H1 (cell line): ENCODE measurements at regions not wholly inside any gene's neighbourhood (a gene's known extent, or its start where the extent isn't known, plus 50 kb on each side); places are given as distances from the start of the nearest gene placed in this dataset.

ENCODE experiments used
- CTCF ChIA-PET: fragments of 300-600 bp; sonication (Branson Sonifier 250); formaldehyde crosslinking; loops from one replicate; lab custom pipeline; 2021; ENCODE audit not compliant: partially characterized antibody; lab: Charles Lee
- POLR2A ChIA-PET: fragments of 300-600 bp; sonication (Branson Sonifier 250); formaldehyde crosslinking; loops from one replicate; lab custom pipeline; 2021; ENCODE audit warnings: inconsistent platforms; ENCODE audit not compliant: partially characterized antibody; lab: Charles Lee
- DNase-seq, 2 experiments: peaks; one replicate each; pipeline versions ENCODE4 v3.0.0 to v3.0.0-alpha.2; 2010 to 2022; ENCODE audit warnings: low spot score in 2 of 2, low read depth in 1 of 2, mixed read lengths in 1 of 2
- FAIRE-seq: peaks from 2 replicates; lab custom pipeline; 2011; peaks lifted over from hg19 to GRCh38; lab: Jason Lieb, UNC
- H2AFZ ChIP-seq: 2 replicates; pipeline ENCODE4 v1.8.1; 2012; ENCODE audit warnings: low read length, inconsistent platforms
- H2AK5ac ChIP-seq: 2 replicates; pipeline ENCODE4 v1.6.1; 2013; ENCODE audit warnings: low read depth, low read length
- H2BK120ac ChIP-seq: replicated peaks from 2 replicates; pipeline ENCODE3; 2013; ENCODE audit warnings: low read depth, low read length, inconsistent platforms
- H2BK12ac ChIP-seq: 2 replicates; pipeline ENCODE4 v1.6.1; 2013; ENCODE audit warnings: low read depth, low read length
- H2BK15ac ChIP-seq: 2 replicates; pipeline ENCODE4 v1.6.1; 2013; ENCODE audit warnings: low read length
- H2BK20ac ChIP-seq: 2 replicates; pipeline ENCODE4 v1.6.1; 2013; ENCODE audit warnings: low read length
- H2BK5ac ChIP-seq: 2 replicates; pipeline ENCODE4 v1.6.1; 2013; ENCODE audit warnings: low read depth, low read length
- H3K14ac ChIP-seq: 2 replicates; pipeline ENCODE4 v1.6.1; 2013; ENCODE audit warnings: inconsistent platforms; ENCODE audit not compliant: insufficient read length
- H3K18ac ChIP-seq: 2 replicates; pipeline ENCODE4 v1.6.1; 2013; ENCODE audit warnings: low read length; ENCODE audit errors: extremely low read depth
- H3K23ac ChIP-seq: 2 replicates; pipeline ENCODE4 v1.6.1; 2013; ENCODE audit warnings: inconsistent platforms; ENCODE audit not compliant: insufficient read length
- H3K23me2 ChIP-seq: 2 replicates; pipeline ENCODE4 v1.6.1; 2013; ENCODE audit warnings: low read depth, low read length
- H3K27ac ChIP-seq: 2 replicates; pipeline ENCODE4 v1.6.1; 2011; ENCODE audit warnings: low read depth, low read length, inconsistent platforms
- H3K27me3 ChIP-seq, 4 experiments: replicated peaks in 1 of 4; 1 replicate in 1 of 4; 2 replicates in 3 of 4; pipeline versions ENCODE4 v1.6.1 to v1.8.1; 2011 to 2013; ENCODE audit warnings: low read length in 3 of 4, mild to moderate bottlenecking in 3 of 4, inconsistent platforms in 2 of 4, mixed read lengths in 2 of 4, moderate library complexity in 1 of 4; ENCODE audit not compliant: control insufficient read depth in 3 of 4, insufficient read depth in 3 of 4; ENCODE audit errors: extremely low read depth in 1 of 4
- H3K36me3 ChIP-seq, 4 experiments: 2 replicates each; pipeline versions ENCODE4 v1.6.1 to v1.8.1; 2011 to 2013; ENCODE audit warnings: mild to moderate bottlenecking in 4 of 4, low read length in 3 of 4, moderate library complexity in 2 of 4, control low read depth in 1 of 4, inconsistent platforms in 1 of 4; ENCODE audit not compliant: insufficient read depth in 4 of 4, control insufficient read depth in 2 of 4
- H3K4ac ChIP-seq: replicated peaks from 2 replicates; pipeline ENCODE3; 2013; ENCODE audit warnings: low read length, low read depth, mixed read lengths, inconsistent platforms; ENCODE audit not compliant: insufficient read length
- H3K4me1 ChIP-seq, 4 experiments: replicated peaks in 1 of 4; 1 replicate in 1 of 4; 2 replicates in 3 of 4; pipeline versions ENCODE4 v1.6.1 to v1.8.1; 2011 to 2013; ENCODE audit warnings: low read length in 3 of 4, inconsistent platforms in 2 of 4, mixed read lengths in 1 of 4; ENCODE audit not compliant: insufficient read depth in 4 of 4, control insufficient read depth in 3 of 4
- H3K4me2 ChIP-seq, 2 experiments: 2 replicates each; pipeline versions ENCODE4 v1.6.1 to v1.8.1; 2011 to 2013; ENCODE audit warnings: low read depth in 2 of 2, low read length in 2 of 2, control low read depth in 1 of 2, inconsistent platforms in 1 of 2, mild to moderate bottlenecking in 1 of 2; ENCODE audit not compliant: insufficient read depth in 1 of 2
- H3K4me3 ChIP-seq, 4 experiments: fragments of 200-600, 300-600 bp in 1 of 4; sonication (generic), shearing (Covaris generic), sonication (Bioruptor Twin) in 1 of 4; 2 replicates each; pipeline versions ENCODE4 v1.5.1 to v1.8.1; 2011 to 2016; ENCODE audit warnings: low read length in 4 of 4, low read depth in 3 of 4, control low read depth in 2 of 4, inconsistent platforms in 2 of 4, mild to moderate bottlenecking in 2 of 4, mixed read lengths in 1 of 4, moderate library complexity in 1 of 4; ENCODE audit not compliant: insufficient read depth in 2 of 4; ENCODE audit errors: extremely low read depth in 1 of 4
- H3K56ac ChIP-seq: replicated peaks from 2 replicates; pipeline ENCODE3; 2013; ENCODE audit warnings: low read depth, mild to moderate bottlenecking, mixed read lengths, low read length, inconsistent platforms; ENCODE audit not compliant: insufficient read length
- H3K79me1 ChIP-seq: 2 replicates; pipeline ENCODE4 v1.6.1; 2013; ENCODE audit warnings: low read depth, low read length, control low read depth
- H3K79me2 ChIP-seq, 2 experiments: 2 replicates each; pipeline versions ENCODE4 v1.6.1 to v1.8.1; 2012 to 2013; ENCODE audit warnings: low read length in 2 of 2, mild to moderate bottlenecking in 2 of 2, inconsistent platforms in 1 of 2; ENCODE audit not compliant: insufficient read depth in 2 of 2, control insufficient read depth in 1 of 2
- H3K9ac ChIP-seq, 4 experiments: replicated peaks in 1 of 4; 1 replicate in 1 of 4; 2 replicates in 3 of 4; pipeline versions ENCODE4 v1.6.1 to v1.8.1; 2011 to 2013; ENCODE audit warnings: low read depth in 3 of 4, low read length in 3 of 4, control low read depth in 2 of 4, mild to moderate bottlenecking in 2 of 4, moderate library complexity in 2 of 4, inconsistent platforms in 1 of 4; ENCODE audit errors: extremely low read depth in 1 of 4
- H3K9me3 ChIP-seq, 2 experiments: 2 replicates each; pipeline versions ENCODE4 v1.6.1 to v1.8.1; 2012 to 2013; ENCODE audit warnings: mild to moderate bottlenecking in 2 of 2, moderate library complexity in 2 of 2, control low read depth in 1 of 2, inconsistent platforms in 1 of 2, low read depth in 1 of 2, low read length in 1 of 2, mixed read lengths in 1 of 2; ENCODE audit not compliant: insufficient read depth in 2 of 2
- H4K20me1 ChIP-seq, 2 experiments: replicated peaks in 1 of 2; 2 replicates each; pipeline versions ENCODE3 to v1.8.1; 2011 to 2013; ENCODE audit warnings: inconsistent platforms in 2 of 2, low read length in 2 of 2, mild to moderate bottlenecking in 1 of 2; ENCODE audit not compliant: insufficient read depth in 2 of 2, control insufficient read depth in 1 of 2
- H4K5ac ChIP-seq: 2 replicates; pipeline ENCODE4 v1.6.1; 2013; ENCODE audit warnings: low read length, low read depth, mixed read lengths, inconsistent platforms; ENCODE audit not compliant: insufficient read length
- H4K8ac ChIP-seq: 2 replicates; pipeline ENCODE4 v1.8.0; 2013; ENCODE audit warnings: mild to moderate bottlenecking, moderate library complexity, low read length, inconsistent platforms; ENCODE audit not compliant: insufficient read depth; ENCODE audit errors: extremely low read depth
- H4K91ac ChIP-seq: replicated peaks from 2 replicates; pipeline ENCODE3; 2013; ENCODE audit warnings: low read length, mixed read lengths, inconsistent platforms; ENCODE audit not compliant: insufficient read length
- CEBPB ChIP-seq: IDR thresholded peaks from 2 replicates; pipeline ENCODE4 v1.6.1; 2012; ENCODE audit warnings: low read depth, low read length
- HDAC2 ChIP-seq, 2 experiments: fragments of 300-600 bp in 1 of 2; sonication (generic) in 1 of 2; IDR thresholded peaks; 2 replicates each; pipeline ENCODE4 v1.6.1; 2011 to 2012; ENCODE audit warnings: low read depth in 2 of 2, low read length in 2 of 2, mild to moderate bottlenecking in 2 of 2, moderate library complexity in 2 of 2, borderline replicate concordance in 1 of 2, inconsistent platforms in 1 of 2
- HDAC6 ChIP-seq: IDR thresholded peaks from one replicate; pipeline ENCODE4 v1.7.1; 2012; ENCODE audit warnings: low read depth, mild to moderate bottlenecking, inconsistent platforms, low read length, moderate library complexity
- JUND ChIP-seq: IDR thresholded peaks from 2 replicates; pipeline ENCODE4 v1.6.1; 2011; ENCODE audit warnings: mild to moderate bottlenecking, improper control_type of control experiment, low read length
- KDM1A ChIP-seq: fragments of 200-600, 300-600 bp; sonication (generic); IDR thresholded peaks from 2 replicates; pipeline ENCODE4 v1.7.1; 2016; ENCODE audit warnings: mild to moderate bottlenecking, low read length, borderline replicate concordance
- NRF1 ChIP-seq: IDR thresholded peaks from 2 replicates; pipeline ENCODE4 v1.6.1; 2011; ENCODE audit warnings: mild to moderate bottlenecking, low read depth, low read length, improper control_type of control experiment
- PHF8 ChIP-seq: fragments of 200-600 bp; sonication (generic); conservative IDR thresholded peaks from 2 replicates; pipeline ENCODE4 v1.7.1; 2012; ENCODE audit warnings: low read depth, mild to moderate bottlenecking, inconsistent platforms, low read length, moderate library complexity
- POLR2A ChIP-seq, 2 experiments: IDR thresholded peaks; 1 replicate in 1 of 2; 2 replicates in 1 of 2; pipeline ENCODE4 v1.6.1; 2011; ENCODE audit warnings: low read depth in 2 of 2, low read length in 2 of 2, mild to moderate bottlenecking in 2 of 2; ENCODE audit errors: control extremely low read depth in 1 of 2
- POLR2AphosphoS5 ChIP-seq: IDR thresholded peaks from 2 replicates; pipeline ENCODE4 v1.6.1; 2011; ENCODE audit warnings: low read depth, low read length
- POU5F1 ChIP-seq: IDR thresholded peaks from 2 replicates; pipeline ENCODE4 v1.6.1; 2011; ENCODE audit warnings: low read depth, mild to moderate bottlenecking, low read length, moderate library complexity
- RNF2 ChIP-seq: fragments of 200-900, 300-1000 bp; sonication (generic); IDR thresholded peaks from 2 replicates; pipeline ENCODE4 v1.7.1; 2016; ENCODE audit warnings: borderline replicate concordance, low read depth, mild to moderate bottlenecking, antibody characterized with exemption, low read length; ENCODE audit not compliant: poor library complexity, severe bottlenecking; ENCODE audit errors: missing control alignments
- RXRA ChIP-seq: IDR thresholded peaks from 2 replicates; pipeline ENCODE4 v1.6.1; 2011; ENCODE audit warnings: low read depth, mild to moderate bottlenecking, low read length, moderate library complexity; ENCODE audit not compliant: insufficient read depth
- SRF ChIP-seq: IDR thresholded peaks from 2 replicates; pipeline ENCODE4 v1.6.1; 2011; ENCODE audit warnings: mild to moderate bottlenecking, low read depth, low read length, moderate library complexity
- TCF12 ChIP-seq: IDR thresholded peaks from 2 replicates; pipeline ENCODE4 v1.6.1; 2011; ENCODE audit warnings: low read depth, mild to moderate bottlenecking, low read length
- WGBS, 2 experiments: shearing (Covaris generic) in 1 of 2; methylation state at CpG; one replicate each; pipeline versions ENCODE4 v1.1.6 to v1.1.7; 2013 to 2015; ENCODE audit warnings: low lambda C conversion rate in 2 of 2, mixed read lengths in 2 of 2, inconsistent platforms in 1 of 2, low coverage in 1 of 2, missing lambda C conversion rate in 1 of 2; ENCODE audit not compliant: insufficient replicate concordance in 2 of 2, insufficient coverage in 1 of 2, insufficient read length in 1 of 2; ENCODE audit errors: extremely low coverage in 1 of 2, missing lambda C conversion rate in 1 of 2; 5-methylcytosine and 5-hydroxymethylcytosine counted together

- Histone ChIP-seq H2BK12ac (no peak overlapping the region), H2AFZ (peak overlapping the region; percentile 10; the same call in 1 of the 2 replicates), H3K4me1 (peaks cover 0 to 16% (median 4%) of the 10 kb centered on the region in 4 experiments; a peak in 2 of 7 replicates), H3K4me2 (peak overlapping the region; percentile 53 to 57), H3K4ac (no peak overlapping the region), H3K23ac (no peak overlapping the region), H3K9ac (no peak overlapping the region), H4K20me1 (no peaks in the 10 kb centered on the region), H2BK20ac (no peak overlapping the region), H2BK5ac (no peak overlapping the region), H3K14ac (no peak overlapping the region), H3K18ac (no peak overlapping the region), H4K8ac (no peak overlapping the region), H2BK120ac (no peak overlapping the region), H3K27ac (no peak overlapping the region), H3K23me2 (no peaks in the 10 kb centered on the region), H2AK5ac (no peak overlapping the region), H3K27me3 (no peaks in the 10 kb centered on the region), H3K79me2 (no peaks in the 10 kb centered on the region), H4K91ac (no peak overlapping the region), H3K4me3 (peak overlapping the region in 2 of 4 experiments; percentile 0 to 46; a peak in 4 of 8 replicates), H3K79me1 (no peaks in the 10 kb centered on the region), H3K9me3 (no peaks in the 10 kb centered on the region), H4K5ac (no peak overlapping the region), H3K36me3 (no peaks in the 10 kb centered on the region), H3K56ac (no peak overlapping the region), H2BK15ac (no peak overlapping the region)
- 6% methylated on average over 6 of the region's 6 CpGs; no CpG with 5 or more reads in 1 of the 2 experiments for WGBS, 2 experiments
- ChIA-PET POLR2A (no interaction called here), CTCF (interaction anchor here (0.5 to 0.9 kb wide), 2 partner anchors 74 to 420 kb away, joined by 3 read pairs; no protein-coding TSS in a partner anchor)
- peak in 1 of 2 experiments; percentile 50 for DNase-seq
- FAIRE-seq = peak; percentile 89
- TF ChIP-seq PHF8 (no peak), POU5F1 (peak; percentile 91; the same call in 1 of the 2 replicates), RXRA (no peak), HDAC2 (IDR thresholded peaks at IDR 0.05; ENCODE audit: borderline replicate concordance in 1 of 2, low read depth in 2 of 2, low read length in 2 of 2) (no peak), HDAC6 (no peak), TCF12 (0 out of 2 replicates have a peak, but pooled peaks have one; percentile 7), POLR2AphosphoS5 (no peak), KDM1A (no peak), SRF (no peak), POLR2A (IDR thresholded peaks at IDR 0.05; ENCODE audit: control extremely low read depth in 1 of 2, low read depth in 2 of 2, low read length in 2 of 2) (no peak), JUND (0 out of 2 replicates have a peak, but pooled peaks have one; percentile 21), RNF2 (no peak), CEBPB (0 out of 2 replicates have a peak, but pooled peaks have one; percentile 13), NRF1 (no peak)
Observed at GRCh38 chr9:23229890-23230317, 596.1 kb downstream of the ELAVL2 start.
